ENCODE measurements at regions not wholly inside any gene's neighbourhood (a gene's known extent, or its start where the extent isn't known, plus 50 kb on each side); places are given as distances from the start of the nearest gene placed in this dataset.

DNA sequence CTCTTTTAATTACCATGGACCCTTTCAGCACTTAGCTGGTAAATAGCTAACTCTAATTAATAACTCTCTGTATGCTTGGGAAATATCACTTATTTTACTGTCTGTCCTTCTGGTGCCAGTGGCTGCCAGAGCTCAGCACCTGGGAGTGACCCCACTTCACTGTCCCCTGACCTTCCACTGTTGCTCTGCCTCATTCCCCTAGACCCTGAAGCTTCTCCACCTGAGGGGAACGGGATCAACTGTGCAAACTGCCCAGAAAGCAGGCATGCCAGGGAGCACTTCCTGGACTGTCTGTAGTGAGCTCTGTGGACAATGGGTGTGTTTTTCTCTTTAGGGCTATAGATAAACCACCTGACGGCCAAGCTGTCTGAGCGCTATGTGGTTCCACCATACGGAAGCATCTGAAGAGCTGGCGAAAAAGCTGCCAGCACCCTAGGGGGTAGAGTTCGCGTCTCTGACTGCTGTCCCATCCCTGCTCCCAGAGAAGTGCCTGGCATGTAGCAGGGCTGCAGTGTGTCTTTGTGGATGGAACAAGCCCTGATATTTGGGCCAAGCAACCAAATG, 106.3 kb upstream of the FOXA2 start:
- Histone ChIP-seq H3K27ac (peak overlapping the region; percentile 83 to 90), H3K4me3 (no peak overlapping the region), H3K4me1 (peaks cover 23% of the 10 kb centered on the region), H3K9me3 (peaks cover 9% of the 10 kb centered on the region; the same call in 2 of the 3 replicates), H3K4me2 (no peak overlapping the region)
- ChIA-PET CTCF (interaction anchor here (0.5 to 18.0 kb wide), 67 partner anchors 10 to 667 kb away, joined by 3 to 378 read pairs (median 7); partner anchors contain the start of genes NXT1 and THBD), POLR2A (interaction anchor here (1.1 to 3.5 kb wide), 4 partner anchors 85 to 660 kb away, joined by 4 to 31 read pairs (median 12); partner anchors contain the start of genes NXT1 and THBD)
- TF ChIP-seq MAFK (IDR thresholded peaks at IDR 0.05; ENCODE audit: partially characterized antibody) (no peak), ZSCAN20 (CRISPR knock-in tag; IDR thresholded peaks at IDR 0.05) (no peak), NFE2L2 (conservative IDR thresholded peaks at IDR 0.05; ENCODE audit: low read length) (no peak), NR3C1 (IDR thresholded peaks at IDR 0.05) (no peak), RCOR1 (IDR thresholded peaks at IDR 0.05; ENCODE audit: low read depth, low read length) (no peak), TP53 (CRISPR knock-in tag; IDR thresholded peaks at IDR 0.05) (no peak), POLR2A (IDR thresholded peaks at IDR 0.05; ENCODE audit: low read length) (no peak), EP300 (IDR thresholded peaks at IDR 0.05) (no peak), HOXB13 (CRISPR knock-in tag; IDR thresholded peaks at IDR 0.05; ENCODE audit: low read depth) (no peak), CHD4 (IDR thresholded peaks at IDR 0.05; ENCODE audit: borderline replicate concordance) (no peak), JUNB (IDR thresholded peaks at IDR 0.05) (no peak), KDM5A (IDR thresholded peaks at IDR 0.05) (no peak), NPAS2 (CRISPR knock-in tag; IDR thresholded peaks at IDR 0.05; ENCODE audit: borderline replicate concordance) (no peak), CEBPB (IDR thresholded peaks at IDR 0.05) (no peak)
- TF ChIP-seq, protein P1, sequence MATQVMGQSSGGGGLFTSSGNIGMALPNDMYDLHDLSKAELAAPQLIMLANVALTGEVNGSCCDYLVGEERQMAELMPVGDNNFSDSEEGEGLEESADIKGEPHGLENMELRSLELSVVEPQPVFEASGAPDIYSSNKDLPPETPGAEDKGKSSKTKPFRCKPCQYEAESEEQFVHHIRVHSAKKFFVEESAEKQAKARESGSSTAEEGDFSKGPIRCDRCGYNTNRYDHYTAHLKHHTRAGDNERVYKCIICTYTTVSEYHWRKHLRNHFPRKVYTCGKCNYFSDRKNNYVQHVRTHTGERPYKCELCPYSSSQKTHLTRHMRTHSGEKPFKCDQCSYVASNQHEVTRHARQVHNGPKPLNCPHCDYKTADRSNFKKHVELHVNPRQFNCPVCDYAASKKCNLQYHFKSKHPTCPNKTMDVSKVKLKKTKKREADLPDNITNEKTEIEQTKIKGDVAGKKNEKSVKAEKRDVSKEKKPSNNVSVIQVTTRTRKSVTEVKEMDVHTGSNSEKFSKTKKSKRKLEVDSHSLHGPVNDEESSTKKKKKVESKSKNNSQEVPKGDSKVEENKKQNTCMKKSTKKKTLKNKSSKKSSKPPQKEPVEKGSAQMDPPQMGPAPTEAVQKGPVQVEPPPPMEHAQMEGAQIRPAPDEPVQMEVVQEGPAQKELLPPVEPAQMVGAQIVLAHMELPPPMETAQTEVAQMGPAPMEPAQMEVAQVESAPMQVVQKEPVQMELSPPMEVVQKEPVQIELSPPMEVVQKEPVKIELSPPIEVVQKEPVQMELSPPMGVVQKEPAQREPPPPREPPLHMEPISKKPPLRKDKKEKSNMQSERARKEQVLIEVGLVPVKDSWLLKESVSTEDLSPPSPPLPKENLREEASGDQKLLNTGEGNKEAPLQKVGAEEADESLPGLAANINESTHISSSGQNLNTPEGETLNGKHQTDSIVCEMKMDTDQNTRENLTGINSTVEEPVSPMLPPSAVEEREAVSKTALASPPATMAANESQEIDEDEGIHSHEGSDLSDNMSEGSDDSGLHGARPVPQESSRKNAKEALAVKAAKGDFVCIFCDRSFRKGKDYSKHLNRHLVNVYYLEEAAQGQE (IDR thresholded peaks at IDR 0.05) = no peak
- TF ChIP-seq, protein P2, sequence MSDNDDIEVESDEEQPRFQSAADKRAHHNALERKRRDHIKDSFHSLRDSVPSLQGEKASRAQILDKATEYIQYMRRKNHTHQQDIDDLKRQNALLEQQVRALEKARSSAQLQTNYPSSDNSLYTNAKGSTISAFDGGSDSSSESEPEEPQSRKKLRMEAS (IDR thresholded peaks at IDR 0.05) = no peak
- TF ChIP-seq, protein P3, sequence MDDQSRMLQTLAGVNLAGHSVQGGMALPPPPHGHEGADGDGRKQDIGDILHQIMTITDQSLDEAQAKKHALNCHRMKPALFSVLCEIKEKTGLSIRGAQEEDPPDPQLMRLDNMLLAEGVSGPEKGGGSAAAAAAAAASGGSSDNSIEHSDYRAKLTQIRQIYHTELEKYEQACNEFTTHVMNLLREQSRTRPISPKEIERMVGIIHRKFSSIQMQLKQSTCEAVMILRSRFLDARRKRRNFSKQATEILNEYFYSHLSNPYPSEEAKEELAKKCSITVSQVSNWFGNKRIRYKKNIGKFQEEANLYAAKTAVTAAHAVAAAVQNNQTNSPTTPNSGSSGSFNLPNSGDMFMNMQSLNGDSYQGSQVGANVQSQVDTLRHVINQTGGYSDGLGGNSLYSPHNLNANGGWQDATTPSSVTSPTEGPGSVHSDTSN (IDR thresholded peaks at IDR 0.05) = no peak
- TF ChIP-seq, protein P4, sequence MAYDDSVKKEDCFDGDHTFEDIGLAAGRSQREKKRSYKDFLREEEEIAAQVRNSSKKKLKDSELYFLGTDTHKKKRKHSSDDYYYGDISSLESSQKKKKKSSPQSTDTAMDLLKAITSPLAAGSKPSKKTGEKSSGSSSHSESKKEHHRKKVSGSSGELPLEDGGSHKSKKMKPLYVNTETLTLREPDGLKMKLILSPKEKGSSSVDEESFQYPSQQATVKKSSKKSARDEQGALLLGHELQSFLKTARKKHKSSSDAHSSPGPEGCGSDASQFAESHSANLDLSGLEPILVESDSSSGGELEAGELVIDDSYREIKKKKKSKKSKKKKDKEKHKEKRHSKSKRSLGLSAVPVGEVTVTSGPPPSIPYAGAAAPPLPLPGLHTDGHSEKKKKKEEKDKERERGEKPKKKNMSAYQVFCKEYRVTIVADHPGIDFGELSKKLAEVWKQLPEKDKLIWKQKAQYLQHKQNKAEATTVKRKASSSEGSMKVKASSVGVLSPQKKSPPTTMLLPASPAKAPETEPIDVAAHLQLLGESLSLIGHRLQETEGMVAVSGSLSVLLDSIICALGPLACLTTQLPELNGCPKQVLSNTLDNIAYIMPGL (CRISPR knock-in tag; IDR thresholded peaks at IDR 0.05; ENCODE audit: borderline replicate concordance) = no peak
- WGBS (ENCODE audit: missing lambda C conversion rate) = 80% methylated on average over 7 of the region's 7 CpGs
- no peak for FAIRE-seq
- DNase-seq (ENCODE audit: low read depth in 1 of 2, low spot score in 1 of 2) = no peak
- ATAC-seq = no peak

DNA sequence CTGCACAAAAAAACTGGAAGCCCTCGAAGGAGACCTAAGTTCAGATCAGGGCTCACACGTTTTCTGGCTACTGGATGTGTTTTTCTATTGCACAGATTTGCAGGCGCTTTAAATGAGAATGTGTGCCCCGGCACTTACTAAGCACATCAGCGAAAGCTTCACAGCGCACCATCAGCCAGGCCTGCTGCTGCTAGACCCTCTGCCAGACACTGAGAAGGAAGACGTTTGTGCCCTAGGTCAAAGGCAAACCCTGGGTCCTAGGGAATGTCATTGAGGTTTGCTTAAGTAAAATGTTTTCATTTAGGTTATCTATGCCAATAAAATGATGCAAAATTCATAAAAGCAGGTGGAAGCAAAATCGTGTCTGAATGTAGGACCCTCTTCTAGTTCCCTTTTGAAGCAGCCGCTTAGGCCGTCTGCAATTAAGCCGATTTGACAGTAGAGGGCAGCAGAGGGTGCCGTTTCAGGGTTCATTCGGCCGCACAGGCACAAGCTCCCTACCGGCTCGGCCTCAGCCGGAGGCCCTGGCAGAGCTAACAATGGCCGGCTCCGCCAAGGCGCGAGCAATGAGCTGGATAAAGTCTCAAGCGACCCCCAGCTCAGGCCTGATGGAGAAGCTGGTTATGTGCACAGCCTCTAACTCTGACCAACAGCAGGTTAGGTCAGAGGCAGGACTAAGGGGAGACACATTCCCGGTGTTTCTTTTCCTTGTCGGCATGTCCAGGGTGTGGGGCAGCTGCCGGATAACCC, 107.2 kb upstream of the FOXA2 start:
- POLR2A ChIA-PET = interaction anchor here (0.6 to 3.5 kb wide), 13 partner anchors 25 to 666 kb away, joined by 3 to 31 read pairs (median 4); partner anchors contain the start of gene THBD
- CTCF ChIA-PET = interaction anchor here (0.5 to 18.0 kb wide), 133 partner anchors 8 to 972 kb away, joined by 3 to 378 read pairs (median 5); partner anchors contain the start of genes NXT1 and THBD
- FAIRE-seq (peak; percentile 97), DNase-seq (ENCODE audit: low read depth in 1 of 2, low spot score in 1 of 2) (peak; percentile 85 to 89), ATAC-seq (peak; percentile 93 to 97)
- TF ChIP-seq, protein P5, sequence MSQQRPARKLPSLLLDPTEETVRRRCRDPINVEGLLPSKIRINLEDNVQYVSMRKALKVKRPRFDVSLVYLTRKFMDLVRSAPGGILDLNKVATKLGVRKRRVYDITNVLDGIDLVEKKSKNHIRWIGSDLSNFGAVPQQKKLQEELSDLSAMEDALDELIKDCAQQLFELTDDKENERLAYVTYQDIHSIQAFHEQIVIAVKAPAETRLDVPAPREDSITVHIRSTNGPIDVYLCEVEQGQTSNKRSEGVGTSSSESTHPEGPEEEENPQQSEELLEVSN (IDR thresholded peaks at IDR 0.05; ENCODE audit: borderline replicate concordance, low read depth) = peak; percentile 27; the same call in 1 of the 2 replicates
- TF ChIP-seq GATA3 (IDR thresholded peaks at IDR 0.05; ENCODE audit: borderline replicate concordance) = 0 out of 2 replicates have a peak, but pooled peaks have one; percentile 16
- TF ChIP-seq, protein P6, sequence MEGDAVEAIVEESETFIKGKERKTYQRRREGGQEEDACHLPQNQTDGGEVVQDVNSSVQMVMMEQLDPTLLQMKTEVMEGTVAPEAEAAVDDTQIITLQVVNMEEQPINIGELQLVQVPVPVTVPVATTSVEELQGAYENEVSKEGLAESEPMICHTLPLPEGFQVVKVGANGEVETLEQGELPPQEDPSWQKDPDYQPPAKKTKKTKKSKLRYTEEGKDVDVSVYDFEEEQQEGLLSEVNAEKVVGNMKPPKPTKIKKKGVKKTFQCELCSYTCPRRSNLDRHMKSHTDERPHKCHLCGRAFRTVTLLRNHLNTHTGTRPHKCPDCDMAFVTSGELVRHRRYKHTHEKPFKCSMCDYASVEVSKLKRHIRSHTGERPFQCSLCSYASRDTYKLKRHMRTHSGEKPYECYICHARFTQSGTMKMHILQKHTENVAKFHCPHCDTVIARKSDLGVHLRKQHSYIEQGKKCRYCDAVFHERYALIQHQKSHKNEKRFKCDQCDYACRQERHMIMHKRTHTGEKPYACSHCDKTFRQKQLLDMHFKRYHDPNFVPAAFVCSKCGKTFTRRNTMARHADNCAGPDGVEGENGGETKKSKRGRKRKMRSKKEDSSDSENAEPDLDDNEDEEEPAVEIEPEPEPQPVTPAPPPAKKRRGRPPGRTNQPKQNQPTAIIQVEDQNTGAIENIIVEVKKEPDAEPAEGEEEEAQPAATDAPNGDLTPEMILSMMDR (IDR thresholded peaks at IDR 0.05) = peak; percentile 97
- no peak for TF ChIP-seq HDAC2 (IDR thresholded peaks at IDR 0.05)
- no peak for TF ChIP-seq CBX8 (IDR thresholded peaks at IDR 0.05)
- TF ChIP-seq RAD21 (conservative IDR thresholded peaks at IDR 0.05 in 1 of 2, IDR thresholded peaks at IDR 0.05 in 1 of 2) = peak; percentile 99 to 100
- TF ChIP-seq SMC3 (IDR thresholded peaks at IDR 0.05) = peak; percentile 99
- 0 out of 5 replicates have a peak, but pooled peaks of 1 of the 2 experiments have one; percentile 40 for TF ChIP-seq JUN (IDR thresholded peaks at IDR 0.05)
- peaks cover 23% of the 10 kb centered on the region for H3K4me1 ChIP-seq
- peaks cover 9% of the 10 kb centered on the region; the same call in 2 of the 3 replicates for H3K9me3 ChIP-seq
- peak overlapping the region; percentile 83 to 90 for H3K27ac ChIP-seq
- H3K4me3 ChIP-seq = no peak overlapping the region; the same call in 2 of the 3 replicates
- 23% methylated on average over 25 of the region's 25 CpGs for WGBS (ENCODE audit: missing lambda C conversion rate)
- H3K4me2 ChIP-seq = peak overlapping the region; percentile 61
